MM.1S (cell line): ENCODE measurements at regions not wholly inside any gene's neighbourhood (a gene's known extent, or its start where the extent isn't known, plus 50 kb on each side); places are given as distances from the start of the nearest gene placed in this dataset.

Experiments used
- DNase-seq: peaks from one replicate; pipeline ENCODE4 v3.0.0-alpha.2; 2015
- H2AFZ ChIP-seq: fragments of 300-600 bp; sonication (generic); 2 replicates; pipeline ENCODE4 v1.6.0; 2016; ENCODE audit warnings: antibody characterized with exemption, low read length
- H3F3A ChIP-seq: fragments of 300-600 bp; sonication (generic); 2 replicates; pipeline ENCODE4 v1.6.1; 2016; ENCODE audit warnings: mild to moderate bottlenecking, antibody characterized with exemption, low read length, moderate library complexity, mixed read lengths; ENCODE audit not compliant: insufficient read depth
- H3K27ac ChIP-seq: fragments of 300-600 bp; sonication (generic); 2 replicates; pipeline ENCODE4 v1.5.1; 2016; ENCODE audit warnings: mild to moderate bottlenecking, low read length
- H3K27me3 ChIP-seq: fragments of 300-600 bp; sonication (generic); replicated peaks from 2 replicates; pipeline ENCODE4 v1.6.0; 2016; ENCODE audit warnings: low read length; ENCODE audit not compliant: insufficient read depth
- H3K36me3 ChIP-seq: fragments of 300-600 bp; sonication (generic); replicated peaks from 2 replicates; pipeline ENCODE4 v1.6.1; 2016; ENCODE audit warnings: mild to moderate bottlenecking, low read length, mixed read lengths; ENCODE audit not compliant: insufficient read depth
- H3K4me1 ChIP-seq: fragments of 300-600 bp; sonication (generic); 2 replicates; pipeline ENCODE4 v1.6.1; 2016; ENCODE audit warnings: low read length, mixed read lengths
- H3K4me2 ChIP-seq: fragments of 300-600 bp; sonication (generic); 2 replicates; pipeline ENCODE4 v1.6.0; 2016; ENCODE audit warnings: low read depth, low read length
- H3K4me3 ChIP-seq: fragments of 300-600 bp; sonication (generic); 2 replicates; pipeline ENCODE4 v1.5.1; 2016; ENCODE audit warnings: low read length, mixed read lengths
- H3K79me2 ChIP-seq: fragments of 300-600 bp; sonication (generic); 2 replicates; pipeline ENCODE4 v1.6.1; 2016; ENCODE audit warnings: mixed run types, low read length, mixed read lengths
- H3K9ac ChIP-seq: fragments of 300-600 bp; sonication (generic); 2 replicates; pipeline ENCODE4 v1.6.1; 2016; ENCODE audit warnings: low read length, mixed read lengths
- H3K9me2 ChIP-seq: fragments of 300-600 bp; sonication (generic); replicated peaks from 2 replicates; pipeline ENCODE4 v1.6.1; 2016; ENCODE audit warnings: mild to moderate bottlenecking, low read length, mixed read lengths; ENCODE audit not compliant: insufficient read depth
- H3K9me3 ChIP-seq: fragments of 300-600 bp; sonication (generic); replicated peaks from 2 replicates; pipeline ENCODE4 v1.6.1; 2016; ENCODE audit warnings: mild to moderate bottlenecking, low read length, mixed read lengths; ENCODE audit not compliant: insufficient read depth
- H4K20me1 ChIP-seq: fragments of 300-600 bp; sonication (generic); 2 replicates; pipeline ENCODE4 v1.6.1; 2016; ENCODE audit warnings: mild to moderate bottlenecking, low read length, moderate library complexity, mixed read lengths; ENCODE audit not compliant: insufficient read depth
- CTCF ChIP-seq: fragments of 300-600 bp; sonication (generic); IDR thresholded peaks from 2 replicates; pipeline ENCODE4 v1.5.1; 2016; ENCODE audit warnings: antibody characterized with exemption, low read length, mixed read lengths
- EZH2 ChIP-seq: fragments of 300-600 bp; sonication (generic); optimal IDR thresholded peaks from 2 replicates; pipeline ENCODE3; 2017; ENCODE audit warnings: low read depth, mild to moderate bottlenecking, antibody characterized with exemption, low read length, mixed read lengths
- EZH2phosphoT487 ChIP-seq: fragments of 300-600 bp; sonication (generic); IDR thresholded peaks from 2 replicates; pipeline ENCODE4 v1.6.1; 2018; ENCODE audit warnings: antibody characterized with exemption, low read length

- H3K9me3 ChIP-seq: no peaks in the 10 kb centered on the region
- H3K9ac ChIP-seq: no peak overlapping the region
- H4K20me1 ChIP-seq: no peaks in the 10 kb centered on the region
- no peaks in the 10 kb centered on the region for H3K36me3 ChIP-seq
- no peak overlapping the region for H3K27ac ChIP-seq
- H3F3A ChIP-seq: no peaks in the 10 kb centered on the region
- no peak overlapping the region for H2AFZ ChIP-seq
- no peaks in the 10 kb centered on the region for H3K79me2 ChIP-seq
- H3K4me3 ChIP-seq: no peak overlapping the region
- no peak for DNase-seq
- peaks cover 93% of the 10 kb centered on the region for H3K27me3 ChIP-seq
- H3K9me2 ChIP-seq: no peaks in the 10 kb centered on the region
- TF ChIP-seq CTCF (no peak), EZH2phosphoT487 (no peak), EZH2 (no peak)
- H3K4me2 ChIP-seq: no peak overlapping the region
- H3K4me1 ChIP-seq: no peaks in the 10 kb centered on the region
These were observed 176.1 kb upstream of the CIBAR2 start for GRCh38 chr16:85288341-85288868.

GRCh38 chr16:85288869-85289660 is 176.8 kb upstream of the CIBAR2 start:
- TF ChIP-seq EZH2phosphoT487: no peak
- no peaks in the 10 kb centered on the region for H3K36me3 ChIP-seq

GRCh38 chr16:85289760-85290625 is 177.7 kb upstream of the CIBAR2 start:
- Histone ChIP-seq H3K27me3 (peaks cover 91% of the 10 kb centered on the region), H2AFZ (no peak overlapping the region), H3K27ac (no peak overlapping the region), H3K9ac (no peak overlapping the region), H3K4me2 (no peak overlapping the region), H3K9me2 (no peaks in the 10 kb centered on the region), H3K4me1 (no peaks in the 10 kb centered on the region), H4K20me1 (no peaks in the 10 kb centered on the region), H3K9me3 (no peaks in the 10 kb centered on the region), H3K4me3 (no peak overlapping the region), H3K36me3 (no peaks in the 10 kb centered on the region), H3F3A (no peaks in the 10 kb centered on the region), H3K79me2 (no peaks in the 10 kb centered on the region)
- DNase-seq: no peak
- TF ChIP-seq EZH2phosphoT487 (no peak), EZH2 (no peak), CTCF (no peak)

More at GRCh38 chr16:85288869-85289660, 176.8 kb upstream of the CIBAR2 start:
- Histone ChIP-seq H3K27ac (no peak overlapping the region), H3K79me2 (no peaks in the 10 kb centered on the region), H2AFZ (no peak overlapping the region), H3K27me3 (peaks cover 93% of the 10 kb centered on the region), H4K20me1 (no peaks in the 10 kb centered on the region), H3K9me2 (no peaks in the 10 kb centered on the region), H3K9ac (no peak overlapping the region), H3F3A (no peaks in the 10 kb centered on the region), H3K9me3 (no peaks in the 10 kb centered on the region), H3K4me3 (no peak overlapping the region), H3K4me2 (no peak overlapping the region), H3K4me1 (no peaks in the 10 kb centered on the region)
- no peak for DNase-seq
